ENCODE measurements at regions not wholly inside any gene's neighbourhood (a gene's known extent, or its start where the extent isn't known, plus 50 kb on each side); places are given as distances from the start of the nearest gene placed in this dataset.

DNA sequence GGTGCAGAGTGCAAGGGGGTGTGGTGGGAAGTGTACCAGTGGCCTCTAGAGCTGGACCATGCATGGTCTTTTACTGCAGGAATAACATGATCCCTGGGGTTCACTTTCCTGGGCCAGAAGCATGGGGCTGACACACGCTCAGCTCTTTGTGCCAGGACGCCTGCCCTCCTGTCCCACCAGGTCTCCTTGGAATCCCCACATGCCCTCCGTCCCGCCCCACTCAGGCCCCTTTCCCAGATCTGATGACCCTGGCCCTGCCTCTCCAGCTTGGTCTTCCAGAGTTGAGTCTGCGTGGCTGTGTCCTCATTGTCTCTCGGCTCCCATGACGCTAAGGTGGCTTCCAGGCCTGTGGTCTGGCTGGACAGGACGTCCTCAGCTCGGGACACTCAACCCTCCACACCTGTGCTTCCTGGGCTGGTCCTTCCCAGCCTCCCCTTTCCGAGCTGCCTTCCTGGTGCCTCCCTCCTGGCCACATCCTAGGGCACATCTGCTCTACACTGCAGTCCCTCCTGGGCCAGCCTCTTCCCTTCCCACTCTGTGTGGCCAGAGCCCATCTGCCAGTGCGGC is 249.5 kb upstream of the SHH start:
- H3K36me3 ChIP-seq (ENCODE audit: control insufficient read depth in 2 of 3, insufficient read depth in 3 of 3, low read length in 3 of 3) = no peaks in the 10 kb centered on the region
- TF ChIP-seq, protein P1, sequence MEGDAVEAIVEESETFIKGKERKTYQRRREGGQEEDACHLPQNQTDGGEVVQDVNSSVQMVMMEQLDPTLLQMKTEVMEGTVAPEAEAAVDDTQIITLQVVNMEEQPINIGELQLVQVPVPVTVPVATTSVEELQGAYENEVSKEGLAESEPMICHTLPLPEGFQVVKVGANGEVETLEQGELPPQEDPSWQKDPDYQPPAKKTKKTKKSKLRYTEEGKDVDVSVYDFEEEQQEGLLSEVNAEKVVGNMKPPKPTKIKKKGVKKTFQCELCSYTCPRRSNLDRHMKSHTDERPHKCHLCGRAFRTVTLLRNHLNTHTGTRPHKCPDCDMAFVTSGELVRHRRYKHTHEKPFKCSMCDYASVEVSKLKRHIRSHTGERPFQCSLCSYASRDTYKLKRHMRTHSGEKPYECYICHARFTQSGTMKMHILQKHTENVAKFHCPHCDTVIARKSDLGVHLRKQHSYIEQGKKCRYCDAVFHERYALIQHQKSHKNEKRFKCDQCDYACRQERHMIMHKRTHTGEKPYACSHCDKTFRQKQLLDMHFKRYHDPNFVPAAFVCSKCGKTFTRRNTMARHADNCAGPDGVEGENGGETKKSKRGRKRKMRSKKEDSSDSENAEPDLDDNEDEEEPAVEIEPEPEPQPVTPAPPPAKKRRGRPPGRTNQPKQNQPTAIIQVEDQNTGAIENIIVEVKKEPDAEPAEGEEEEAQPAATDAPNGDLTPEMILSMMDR (IDR thresholded peaks at IDR 0.05; ENCODE audit: borderline replicate concordance, extremely low read depth, insufficient read depth) = no peak
- intact Hi-C loops (cut with DNase I) = no loop called here
- H3K4me3 ChIP-seq (ENCODE audit: low read length in 3 of 3) = no peak overlapping the region
- H3K27me3 ChIP-seq (ENCODE audit: control insufficient read depth, insufficient read depth, low read length) = no peaks in the 10 kb centered on the region
- no peak for FAIRE-seq
- H3K9me3 ChIP-seq (ENCODE audit: control insufficient read depth in 2 of 3, insufficient read depth in 1 of 3, low read length in 3 of 3) = no peaks in the 10 kb centered on the region
- H3K9ac ChIP-seq (ENCODE audit: low read length in 3 of 3) = no peak overlapping the region
- no peak for DNase-seq
- no peak overlapping the region for H3K27ac ChIP-seq (ENCODE audit: low read depth in 2 of 2, low read length in 2 of 2)
- H3K4me1 ChIP-seq (ENCODE audit: control insufficient read depth in 2 of 3, insufficient read depth in 2 of 3, low read depth in 1 of 3, low read length in 3 of 3) = no peaks in the 10 kb centered on the region

- no peak for FAIRE-seq
- no peaks in the 10 kb centered on the region for H3K9me3 ChIP-seq (ENCODE audit: control insufficient read depth in 2 of 3, insufficient read depth in 1 of 3, low read length in 3 of 3)
- no peak overlapping the region for H3K4me3 ChIP-seq (ENCODE audit: low read length in 3 of 3)
- no peaks in the 10 kb centered on the region for H3K36me3 ChIP-seq (ENCODE audit: control insufficient read depth in 2 of 3, insufficient read depth in 3 of 3, low read length in 3 of 3)
- no peak for DNase-seq
- no peak overlapping the region for H3K27ac ChIP-seq (ENCODE audit: low read depth in 2 of 2, low read length in 2 of 2)
- no peaks in the 10 kb centered on the region for H3K27me3 ChIP-seq (ENCODE audit: control insufficient read depth, insufficient read depth, low read length)
- TF ChIP-seq, protein P1 (IDR thresholded peaks at IDR 0.05; ENCODE audit: borderline replicate concordance, extremely low read depth, insufficient read depth) = no peak
- intact Hi-C loops (cut with DNase I) = no loop called here
- H3K4me1 ChIP-seq (ENCODE audit: control insufficient read depth in 2 of 3, insufficient read depth in 2 of 3, low read depth in 1 of 3, low read length in 3 of 3) = no peaks in the 10 kb centered on the region
- no peak overlapping the region for H3K9ac ChIP-seq (ENCODE audit: low read length in 3 of 3)
Observed at GRCh38 chr7:156060925-156061324, 248.7 kb upstream of the SHH start.

GRCh38 chr7:156059369-156059768 is 247.1 kb upstream of the SHH start:
- H3K9me3 ChIP-seq (ENCODE audit: control insufficient read depth in 2 of 3, insufficient read depth in 1 of 3, low read length in 3 of 3) = no peaks in the 10 kb centered on the region
- DNase-seq (no peak), FAIRE-seq (no peak)
- H3K36me3 ChIP-seq (ENCODE audit: control insufficient read depth in 2 of 3, insufficient read depth in 3 of 3, low read length in 3 of 3) = no peaks in the 10 kb centered on the region
- intact Hi-C loops (cut with DNase I) = no loop called here
- no peaks in the 10 kb centered on the region for H3K4me1 ChIP-seq (ENCODE audit: control insufficient read depth in 2 of 3, insufficient read depth in 2 of 3, low read depth in 1 of 3, low read length in 3 of 3)
- TF ChIP-seq, protein P1 (IDR thresholded peaks at IDR 0.05; ENCODE audit: borderline replicate concordance, extremely low read depth, insufficient read depth) = no peak
- H3K27me3 ChIP-seq (ENCODE audit: control insufficient read depth, insufficient read depth, low read length) = no peaks in the 10 kb centered on the region
- no peak overlapping the region for H3K4me3 ChIP-seq (ENCODE audit: low read length in 3 of 3)
- H3K27ac ChIP-seq (ENCODE audit: low read depth in 2 of 2, low read length in 2 of 2) = no peak overlapping the region
- H3K9ac ChIP-seq (ENCODE audit: low read length in 3 of 3) = no peak overlapping the region

GRCh38 chr7:156058248-156058647 is 246.0 kb upstream of the SHH start:
- FAIRE-seq = no peak
- TF ChIP-seq, protein P1 (IDR thresholded peaks at IDR 0.05; ENCODE audit: borderline replicate concordance, extremely low read depth, insufficient read depth) = no peak

More at GRCh38 chr7:156058248-156058647, 246.0 kb upstream of the SHH start:
- no peak overlapping the region for H3K27ac ChIP-seq (ENCODE audit: low read depth in 2 of 2, low read length in 2 of 2)
- H3K4me1 ChIP-seq (ENCODE audit: control insufficient read depth in 2 of 3, insufficient read depth in 2 of 3, low read depth in 1 of 3, low read length in 3 of 3) = no peaks in the 10 kb centered on the region
- H3K27me3 ChIP-seq (ENCODE audit: control insufficient read depth, insufficient read depth, low read length) = no peaks in the 10 kb centered on the region
- no peak for DNase-seq
- no peaks in the 10 kb centered on the region for H3K36me3 ChIP-seq (ENCODE audit: control insufficient read depth in 2 of 3, insufficient read depth in 3 of 3, low read length in 3 of 3)
- H3K9ac ChIP-seq (ENCODE audit: low read length in 3 of 3) = no peak overlapping the region
- no peaks in the 10 kb centered on the region for H3K9me3 ChIP-seq (ENCODE audit: control insufficient read depth in 2 of 3, insufficient read depth in 1 of 3, low read length in 3 of 3)
- intact Hi-C loops (cut with DNase I) = no loop called here
- no peak overlapping the region for H3K4me3 ChIP-seq (ENCODE audit: low read length in 3 of 3)

Measured in kidney (tissue), 13 donors.